B cell (primary cell): ENCODE measurements at regions not wholly inside any gene's neighbourhood (a gene's known extent, or its start where the extent isn't known, plus 50 kb on each side); places are given as distances from the start of the nearest gene placed in this dataset.

Source experiments
- ATAC-seq: fragments of 200-7000 bp; cut with Tn5 transposase; one replicate; pipeline ENCODE4 v1.10.0; 2021; ENCODE audit warnings: low read depth, mild to moderate bottlenecking, moderate number of reproducible peaks, moderate library complexity
- CTCF ChIA-PET: fragments of 350-600 bp; sonication (Branson Sonifier 250); formaldehyde crosslinking; loops from one replicate; lab custom pipeline; 2021; ENCODE audit warnings: antibody characterized with exemption, inconsistent platforms; lab: Charles Lee
- POLR2A ChIA-PET: fragments of 350-600 bp; sonication (Branson Sonifier 250); formaldehyde crosslinking; loops from one replicate; lab custom pipeline; 2021; ENCODE audit warnings: antibody characterized with exemption; lab: Charles Lee
- DNase-seq: peaks from one replicate; pipeline ENCODE4 v3.0.0; 2013
- H2AFZ ChIP-seq: 2 replicates; pipeline ENCODE4 v1.6.1; 2012; ENCODE audit warnings: mild to moderate bottlenecking, low read depth, low read length; ENCODE audit not compliant: insufficient read depth, poor library complexity, severe bottlenecking
- H3K27ac ChIP-seq, 2 donors: 1 replicate in 1 of 2; 2 replicates in 1 of 2; pipeline ENCODE4 v1.5.1; 2012 to 2013; ENCODE audit warnings: low read length in 2 of 2, mild to moderate bottlenecking in 2 of 2, moderate library complexity in 1 of 2
- H3K27me3 ChIP-seq, 4 experiments: fragments of 200-600 bp in 1 of 4; sonication (generic) in 1 of 4; replicated peaks in 1 of 4; 1 replicate in 2 of 4; 2 replicates in 2 of 4; pipeline versions ENCODE4 v1.6.1 to v1.7.0; 2013 to 2016; ENCODE audit warnings: low read length in 3 of 4, mild to moderate bottlenecking in 2 of 4, mixed read lengths in 1 of 4, moderate library complexity in 1 of 4; ENCODE audit not compliant: insufficient read depth in 4 of 4, control insufficient read depth in 3 of 4; ENCODE audit errors: control extremely low read depth in 1 of 4
- H3K36me3 ChIP-seq, 2 experiments: replicated peaks in 1 of 2; 1 replicate in 1 of 2; 2 replicates in 1 of 2; pipeline versions ENCODE4 v1.6.1 to v1.7.1; 2013; ENCODE audit warnings: low read length in 1 of 2; ENCODE audit not compliant: insufficient read depth in 2 of 2, control insufficient read depth in 1 of 2; ENCODE audit errors: control extremely low read depth in 1 of 2, extremely low read depth in 1 of 2
- H3K4me1 ChIP-seq, 2 donors: fragments of 200-600 bp in 1 of 2; sonication (generic) in 1 of 2; 1 replicate in 1 of 2; 2 replicates in 1 of 2; pipeline versions ENCODE4 v1.5.1 to v1.6.1; 2013 to 2017; ENCODE audit warnings: low read length in 2 of 2; ENCODE audit not compliant: control insufficient read depth in 2 of 2, insufficient read depth in 2 of 2
- H3K4me2 ChIP-seq: replicated peaks from 2 replicates; pipeline ENCODE3; 2012; ENCODE audit warnings: mild to moderate bottlenecking, low read depth, low read length; ENCODE audit not compliant: poor library complexity, severe bottlenecking
- H3K4me3 ChIP-seq, 5 experiments: fragments of 200-600 bp in 1 of 5; sonication (generic) in 1 of 5; 1 replicate in 3 of 5; 2 replicates in 2 of 5; pipeline versions ENCODE4 v1.5.1 to v1.7.0; 2011 to 2016; ENCODE audit warnings: low read length in 4 of 5, mild to moderate bottlenecking in 4 of 5, low read depth in 2 of 5, control low read depth in 1 of 5, moderate library complexity in 1 of 5; ENCODE audit not compliant: insufficient read depth in 1 of 5; ENCODE audit errors: control extremely low read depth in 1 of 5, extremely low read depth in 1 of 5
- H3K79me2 ChIP-seq: fragments of 200-600 bp; sonication (generic); one replicate; pipeline ENCODE4 v1.6.0; 2016; ENCODE audit warnings: low read length; ENCODE audit not compliant: control insufficient read depth, insufficient read depth
- H3K9ac ChIP-seq: fragments of 200-600 bp; sonication (generic); 2 replicates; pipeline ENCODE4 v1.6.1; 2017; ENCODE audit warnings: mild to moderate bottlenecking, low read length, moderate library complexity
- H3K9me3 ChIP-seq, 3 donors: one replicate each; pipeline versions ENCODE4 v1.6.1 to v1.7.1; 2013; ENCODE audit warnings: low read length in 2 of 3; ENCODE audit not compliant: control insufficient read depth in 2 of 3, insufficient read depth in 1 of 3; ENCODE audit errors: control extremely low read depth in 1 of 3
- H4K20me1 ChIP-seq: 2 replicates; pipeline ENCODE4 v1.6.0; 2012; ENCODE audit warnings: mild to moderate bottlenecking, low read length; ENCODE audit not compliant: insufficient read depth, control insufficient read depth, poor library complexity, severe bottlenecking
- H3K27ac Mint-ChIP-seq: one replicate; pipeline ENCODE4 v1.8.0; 2021; ENCODE audit warnings: mixed read lengths
- H3K27me3 Mint-ChIP-seq: one replicate; pipeline ENCODE4 v1.8.0; 2021; ENCODE audit warnings: mixed read lengths
- H3K4me1 Mint-ChIP-seq: one replicate; pipeline ENCODE4 v1.8.0; 2021; ENCODE audit warnings: mixed read lengths
- H3K4me3 Mint-ChIP-seq: one replicate; pipeline ENCODE4 v1.8.0; 2021; ENCODE audit warnings: mixed read lengths
- H3K9me3 Mint-ChIP-seq: one replicate; pipeline ENCODE4 v1.8.0; 2022; ENCODE audit warnings: mixed read lengths; ENCODE audit not compliant: insufficient read depth
- CTCF ChIP-seq: fragments of 200-600 bp; IDR thresholded peaks from one replicate; pipeline ENCODE4 v1.8.0; 2022; ENCODE audit warnings: antibody characterized with exemption, mild to moderate bottlenecking
- EZH2 ChIP-seq: IDR thresholded peaks from 2 replicates; pipeline ENCODE4 v1.6.1; 2012; ENCODE audit warnings: borderline replicate concordance, low read depth, mild to moderate bottlenecking, moderate library complexity, low read length; ENCODE audit not compliant: insufficient read depth, poor library complexity, severe bottlenecking
- WGBS: methylation state at CpG from one replicate; pipeline ENCODE4 v1.1.5; 2013; ENCODE audit warnings: missing lambda C conversion rate; ENCODE audit not compliant: insufficient coverage; 5-methylcytosine and 5-hydroxymethylcytosine counted together
- intact Hi-C: fragments of 100-400 bp; cut with micrococcal nuclease; formaldehyde crosslinking; loops from one replicate; pipeline ENCODE4 v1.10.0; 2022

- H3K4me3 Mint-ChIP-seq: no peak overlapping the region
- H3K27me3 ChIP-seq: no peaks in the 10 kb centered on the region
- H3K36me3 ChIP-seq: no peaks in the 10 kb centered on the region
- no peaks in the 10 kb centered on the region for H3K9me3 ChIP-seq
- ATAC-seq: no peak
- intact Hi-C loops: no loop called here
- TF ChIP-seq CTCF: no peak
- no peak for TF ChIP-seq EZH2
- no peaks in the 10 kb centered on the region for H3K9me3 Mint-ChIP-seq
- ChIA-PET POLR2A (no interaction called here), CTCF (no interaction called here)
- no peak overlapping the region for H3K27ac Mint-ChIP-seq
- no peaks in the 10 kb centered on the region for H3K4me1 ChIP-seq
- no peaks in the 10 kb centered on the region for H3K27me3 Mint-ChIP-seq
- no peaks in the 10 kb centered on the region for H3K4me1 Mint-ChIP-seq
- H3K9ac ChIP-seq: no peak overlapping the region
- WGBS: 100% methylated on average over 1 of the region's 1 CpG
- no peaks in the 10 kb centered on the region for H3K79me2 ChIP-seq
- no peak for DNase-seq
- H2AFZ ChIP-seq: no peak overlapping the region
- H3K27ac ChIP-seq: no peak overlapping the region
- no peak overlapping the region for H3K4me2 ChIP-seq
- no peak overlapping the region for H3K4me3 ChIP-seq
- no peaks in the 10 kb centered on the region for H4K20me1 ChIP-seq
Observed at GRCh38 chrY:17378326-17378725, 501.7 kb downstream of the CDY2B start.

- no peaks in the 10 kb centered on the region for H3K27me3 Mint-ChIP-seq
- Histone ChIP-seq H3K4me3 (no peak overlapping the region), H3K4me1 (no peaks in the 10 kb centered on the region), H4K20me1 (no peaks in the 10 kb centered on the region), H3K9me3 (no peaks in the 10 kb centered on the region), H2AFZ (no peak overlapping the region), H3K36me3 (no peaks in the 10 kb centered on the region), H3K27me3 (no peaks in the 10 kb centered on the region), H3K79me2 (no peaks in the 10 kb centered on the region), H3K9ac (no peak overlapping the region), H3K27ac (no peak overlapping the region), H3K4me2 (no peak overlapping the region)
- intact Hi-C loops: no loop called here
- ChIA-PET CTCF (no interaction called here), POLR2A (no interaction called here)
- ATAC-seq (no peak), DNase-seq (no peak)
- no peak overlapping the region for H3K4me3 Mint-ChIP-seq
- no peak for TF ChIP-seq CTCF
- H3K4me1 Mint-ChIP-seq: no peaks in the 10 kb centered on the region
- no peaks in the 10 kb centered on the region for H3K9me3 Mint-ChIP-seq
- H3K27ac Mint-ChIP-seq: no peak overlapping the region
Observed at GRCh38 chrY:17368413-17368812, 511.6 kb downstream of the CDY2B start.
